SK-N-SH (cell line): ENCODE measurements at regions not wholly inside any gene's neighbourhood (a gene's known extent, or its start where the extent isn't known, plus 50 kb on each side); places are given as distances from the start of the nearest gene placed in this dataset.

Source experiments
- CTCF ChIP-seq: fragments of 200-600 bp; sonication (generic); IDR thresholded peaks from 2 replicates; pipeline ENCODE4 v1.6.1; 2017; ENCODE audit warnings: antibody characterized with exemption, mild to moderate bottlenecking, moderate library complexity
- EZH2phosphoT487 ChIP-seq: fragments of 200-600 bp; sonication (generic); IDR thresholded peaks from 2 replicates; pipeline ENCODE4 v1.6.1; 2017; ENCODE audit warnings: low read depth, mixed run types, mild to moderate bottlenecking, antibody characterized with exemption, moderate library complexity, borderline replicate concordance
- FOXM1 ChIP-seq: IDR thresholded peaks from 2 replicates; pipeline ENCODE4 v1.4.0; 2012; ENCODE audit warnings: low read depth, mild to moderate bottlenecking
- NRF1 ChIP-seq: IDR thresholded peaks from 2 replicates; pipeline ENCODE4 v1.6.1; 2012; ENCODE audit warnings: low read depth, mild to moderate bottlenecking, low read length
- PBX3 ChIP-seq: IDR thresholded peaks from 2 replicates; pipeline ENCODE4; 2012
- RAD21 ChIP-seq: IDR thresholded peaks from 2 replicates; pipeline ENCODE4 v1.6.1; 2012; ENCODE audit warnings: mild to moderate bottlenecking, low read length
- TEAD4 ChIP-seq: IDR thresholded peaks from 2 replicates; pipeline ENCODE4 v1.4.0; 2012; ENCODE audit warnings: mild to moderate bottlenecking, borderline replicate concordance; ENCODE audit not compliant: insufficient read depth
- ZBTB33 ChIP-seq: IDR thresholded peaks from 2 replicates; pipeline ENCODE4 v1.4.0; 2012; ENCODE audit warnings: low read depth, borderline replicate concordance

GRCh38 chr5:22970491-22970890 lies 117.3 kb upstream of the CDH12 start:
- TF ChIP-seq EZH2phosphoT487 = no peak
- no peak for TF ChIP-seq CTCF
- TF ChIP-seq TEAD4 = no peak
- TF ChIP-seq PBX3 = no peak
- TF ChIP-seq NRF1 = no peak
- TF ChIP-seq FOXM1 = no peak
- TF ChIP-seq RAD21 = no peak
- no peak for TF ChIP-seq ZBTB33
